ENCODE measurements at regions not wholly inside any gene's neighbourhood (a gene's known extent, or its start where the extent isn't known, plus 50 kb on each side); places are given as distances from the start of the nearest gene placed in this dataset.

- Histone ChIP-seq H2AFZ (ENCODE audit: low read length) (no peak overlapping the region), H3K4me2 (ENCODE audit: low read depth, low read length) (no peak overlapping the region), H3K27me3 (ENCODE audit: control insufficient read depth in 1 of 2, insufficient read depth in 2 of 2, low read length in 2 of 2) (no peaks in the 10 kb centered on the region), H3K4me1 (ENCODE audit: insufficient read depth, low read length) (no peaks in the 10 kb centered on the region), H3K9me3 (ENCODE audit: low read length) (0 out of 2 replicates have a peak, but pooled peaks cover 4% of the 10 kb centered on the region), H3K4me3 (replicated peaks in 1 of 3; ENCODE audit: insufficient read depth in 1 of 3, low read depth in 2 of 3, low read length in 3 of 3) (no peak overlapping the region), H3K36me3 (replicated peaks in 1 of 2; ENCODE audit: control insufficient read depth in 1 of 2, insufficient read depth in 2 of 2, low read length in 2 of 2) (no peaks in the 10 kb centered on the region), H3K27ac (ENCODE audit: extremely low read length, insufficient read depth, low read length) (no peak overlapping the region), H3K9ac (ENCODE audit: insufficient read depth, low read depth, low read length) (no peak overlapping the region), H3K79me2 (ENCODE audit: insufficient read depth, low read length) (no peaks in the 10 kb centered on the region), H4K20me1 (ENCODE audit: insufficient read depth, low read length) (no peaks in the 10 kb centered on the region)
- no TSS peak for BruUV-seq (replicated peaks)
- no peak for ATAC-seq
- no peak for TF ChIP-seq STAG1 (CRISPR knock-in tag; IDR thresholded peaks at IDR 0.05)
- TF ChIP-seq ATF7-NPFF (CRISPR knock-in tag; IDR thresholded peaks at IDR 0.05; ENCODE audit: low read depth), result no peak
- TF ChIP-seq JARID2 (CRISPR knock-in tag; IDR thresholded peaks at IDR 0.05; ENCODE audit: insufficient replicate concordance), result no peak
- TF ChIP-seq SMC3 (IDR thresholded peaks at IDR 0.05; ENCODE audit: low read length), result no peak
- no peak for TF ChIP-seq ZNF350 (CRISPR knock-in tag; IDR thresholded peaks at IDR 0.05; ENCODE audit: borderline replicate concordance, low read depth)
- no peak for TF ChIP-seq GATAD2A (CRISPR knock-in tag; IDR thresholded peaks at IDR 0.05)
- no peak for TF ChIP-seq AGO2 (optimal IDR thresholded peaks at IDR 0.05; ENCODE audit: low read depth, low read length)
- TF ChIP-seq LBX2 (CRISPR knock-in tag; IDR thresholded peaks at IDR 0.05; ENCODE audit: borderline replicate concordance), result no peak
- no peak for TF ChIP-seq ZKSCAN5 (CRISPR knock-in tag; IDR thresholded peaks at IDR 0.05)
- TF ChIP-seq RFX1 (IDR thresholded peaks at IDR 0.05), result no peak
- TF ChIP-seq HNF4G (IDR thresholded peaks at IDR 0.05; ENCODE audit: borderline replicate concordance, low read depth, low read length), result no peak
- no peak for TF ChIP-seq HNF4G (CRISPR knock-in tag; IDR thresholded peaks at IDR 0.05; ENCODE audit: borderline replicate concordance, low read depth)
- TF ChIP-seq RBAK (CRISPR knock-in tag; IDR thresholded peaks at IDR 0.05), result no peak
- TF ChIP-seq ZNF800 (CRISPR knock-in tag; IDR thresholded peaks at IDR 0.05), result no peak
- no peak for TF ChIP-seq ZBTB14 (CRISPR knock-in tag; IDR thresholded peaks at IDR 0.05)
- no peak for TF ChIP-seq U2AF1 (optimal IDR thresholded peaks at IDR 0.05; ENCODE audit: low read depth, low read length)
- no peak for TF ChIP-seq TP53 (CRISPR knock-in tag; conservative IDR thresholded peaks at IDR 0.05)
- in situ Hi-C loops (cut with HindIII; ENCODE audit: extremely low pct_ligation_motif_present, low pct_unique_long_range_greater_than_20kb), result no loop called here
- no peak for DNase-seq (ENCODE audit: low spot score)
- CTCF ChIA-PET (ENCODE audit: low intra/inter-chr PET ratio, low total read pairs), result no interaction called here
- WGBS (ENCODE audit: low lambda C conversion rate), result 15% methylated on average over 4 of the region's 4 CpGs
- POLR2A ChIA-PET, result no interaction called here
- intact Hi-C loops (cut with micrococcal nuclease; ENCODE audit: unreplicated experiment), result no loop called here
- FAIRE-seq, result no peak
Measured at GRCh38 chr13:85935868-85936467, 136.7 kb upstream of the SLITRK6 start.

Data from HepG2 (cell line).